Prostate gland (tissue), 2 donors: ENCODE measurements at regions not wholly inside any gene's neighbourhood (a gene's known extent, or its start where the extent isn't known, plus 50 kb on each side); places are given as distances from the start of the nearest gene placed in this dataset.

Experiments used
- CTCF ChIP-seq, 4 experiments: fragments of 200-600 bp in 2 of 4; fragments of 450-650 bp in 2 of 4; sonication (generic) in 2 of 4; IDR thresholded peaks; 1 replicate in 3 of 4; 2 replicates in 1 of 4; pipeline ENCODE4 v1.5.1; 2016 to 2019; ENCODE audit warnings: antibody characterized with exemption in 4 of 4, mild to moderate bottlenecking in 2 of 4, moderate library complexity in 2 of 4
- POLR2A ChIP-seq: fragments of 450-650 bp; IDR thresholded peaks from one replicate; pipeline ENCODE4 v1.6.1; 2016; ENCODE audit warnings: antibody characterized with exemption, mild to moderate bottlenecking
- POLR2AphosphoS5 ChIP-seq: sonication (generic); formaldehyde crosslinking; IDR thresholded peaks from one replicate; pipeline ENCODE4 v1.6.1; 2017; ENCODE audit warnings: antibody characterized with exemption

GRCh38 chr3:72295962-72296450, 511.1 kb upstream of the PROK2 start:
- no peak for TF ChIP-seq CTCF (IDR thresholded peaks at IDR 0.05)
- no peak for TF ChIP-seq POLR2A
- TF ChIP-seq POLR2AphosphoS5, result no peak
